Kidney (tissue), 13 donors: ENCODE measurements at regions not wholly inside any gene's neighbourhood (a gene's known extent, or its start where the extent isn't known, plus 50 kb on each side); places are given as distances from the start of the nearest gene placed in this dataset.

Source experiments
- DNase-seq, 5 donors: peaks; one replicate each; pipeline ENCODE4 v3.0.0-alpha.2; 2013 to 2020
- FAIRE-seq: peaks from 2 replicates; lab custom pipeline; 2012; peaks lifted over from hg19 to GRCh38; lab: Jason Lieb, UNC
- H3K27ac ChIP-seq, 2 donors: one replicate each; pipeline ENCODE4 v1.7.0; 2013; ENCODE audit warnings: low read depth in 2 of 2, low read length in 2 of 2, inconsistent platforms in 1 of 2
- H3K27me3 ChIP-seq: one replicate; pipeline ENCODE4 v1.7.1; 2013; ENCODE audit warnings: low read length, inconsistent platforms; ENCODE audit not compliant: control insufficient read depth, insufficient read depth
- H3K36me3 ChIP-seq, 3 donors: one replicate each; pipeline versions ENCODE4 v1.7.0 to v1.7.1; 2013; ENCODE audit warnings: low read length in 3 of 3, control low read depth in 1 of 3, inconsistent platforms in 1 of 3; ENCODE audit not compliant: insufficient read depth in 3 of 3, control insufficient read depth in 2 of 3
- H3K4me1 ChIP-seq, 3 donors: one replicate each; pipeline versions ENCODE4 v1.7.0 to v1.7.1; 2013; ENCODE audit warnings: low read length in 3 of 3, inconsistent platforms in 1 of 3, low read depth in 1 of 3; ENCODE audit not compliant: control insufficient read depth in 2 of 3, insufficient read depth in 2 of 3
- H3K4me3 ChIP-seq, 3 donors: one replicate each; pipeline versions ENCODE4 v1.7.0 to v1.8.1; 2013; ENCODE audit warnings: low read length in 3 of 3, control low read depth in 1 of 3, inconsistent platforms in 1 of 3
- H3K9ac ChIP-seq, 3 donors: one replicate each; pipeline versions ENCODE4 v1.7.0 to v1.7.1; 2013; ENCODE audit warnings: low read length in 3 of 3, control low read depth in 1 of 3, inconsistent platforms in 1 of 3
- H3K9me3 ChIP-seq, 3 donors: one replicate each; pipeline versions ENCODE4 v1.7.0 to v1.7.1; 2013; ENCODE audit warnings: low read length in 3 of 3, control low read depth in 1 of 3, inconsistent platforms in 1 of 3; ENCODE audit not compliant: control insufficient read depth in 2 of 3, insufficient read depth in 1 of 3
- CTCF ChIP-seq: IDR thresholded peaks from 3 replicates; pipeline ENCODE4 v1.5.1; 2012; ENCODE audit warnings: mild to moderate bottlenecking, moderate library complexity, borderline replicate concordance; ENCODE audit not compliant: insufficient read depth; ENCODE audit errors: extremely low read depth
- intact Hi-C: fragments of 100-400 bp; cut with DNase I; formaldehyde crosslinking; loops from one replicate; pipeline ENCODE4 v1.11.1; 2022
- donor health status: control.
- donor health status: control.
- donor health status: control.
- donor health status: control.
- donor health status: control.
- donor health status: DM: yes; HTN: yes; CAD: no.
- donor health status: Normal renal cell carcinoma (clear cell type).

DNA sequence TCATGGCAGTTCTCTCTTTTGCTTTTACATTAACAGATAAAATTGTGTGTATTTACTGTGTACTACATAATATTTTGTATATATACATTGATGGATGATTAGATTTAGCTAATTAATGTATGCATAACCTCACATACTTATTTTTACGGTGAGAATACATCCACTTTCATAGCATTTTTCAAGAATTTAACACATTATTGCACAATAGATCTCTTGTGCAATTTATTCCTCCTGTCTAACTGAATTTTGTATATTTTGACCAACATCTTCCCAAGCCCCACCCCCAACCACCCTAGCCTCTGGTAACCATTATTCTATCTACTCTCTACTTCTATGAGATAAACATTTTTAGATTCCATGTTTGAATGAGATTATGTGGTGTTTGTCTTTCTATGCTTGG lies 194.7 kb downstream of the RBM26 start:
- FAIRE-seq, result no peak
- no peaks in the 10 kb centered on the region for H3K27me3 ChIP-seq
- intact Hi-C loops, result no loop called here
- no peak overlapping the region for H3K9ac ChIP-seq
- H3K4me1 ChIP-seq, result no peaks in the 10 kb centered on the region
- H3K4me3 ChIP-seq, result no peak overlapping the region
- H3K36me3 ChIP-seq, result no peaks in the 10 kb centered on the region
- no peak for TF ChIP-seq CTCF
- no peaks in the 10 kb centered on the region for H3K9me3 ChIP-seq
- no peak for DNase-seq
- no peak overlapping the region for H3K27ac ChIP-seq

DNA sequence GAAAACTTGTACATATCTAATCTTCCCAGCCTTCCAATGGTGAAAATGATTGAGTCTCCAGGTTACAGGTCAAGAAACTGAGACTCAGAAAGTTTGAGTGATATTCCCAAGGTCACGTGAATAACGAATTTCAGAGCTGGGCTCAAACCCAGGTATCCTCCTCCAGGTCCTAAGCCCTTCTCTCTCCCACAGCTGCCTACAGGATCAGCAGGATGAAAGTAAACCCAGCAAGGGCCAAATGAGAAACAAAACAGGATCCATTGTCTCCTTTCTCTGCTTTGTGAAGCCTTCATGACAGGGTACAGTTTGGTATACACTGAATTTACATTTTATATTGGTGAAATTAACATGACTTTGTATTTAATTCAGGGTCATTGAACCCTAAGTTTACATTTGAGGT lies 208.1 kb downstream of the RBM26 start:
- Histone ChIP-seq H3K4me3 (no peak overlapping the region), H3K36me3 (no peaks in the 10 kb centered on the region), H3K9me3 (no peaks in the 10 kb centered on the region), H3K27ac (no peak overlapping the region), H3K4me1 (no peaks in the 10 kb centered on the region), H3K27me3 (no peaks in the 10 kb centered on the region), H3K9ac (no peak overlapping the region)
- no peak for TF ChIP-seq CTCF
- intact Hi-C loops, result no loop called here
- DNase-seq (no peak), FAIRE-seq (no peak)

DNA sequence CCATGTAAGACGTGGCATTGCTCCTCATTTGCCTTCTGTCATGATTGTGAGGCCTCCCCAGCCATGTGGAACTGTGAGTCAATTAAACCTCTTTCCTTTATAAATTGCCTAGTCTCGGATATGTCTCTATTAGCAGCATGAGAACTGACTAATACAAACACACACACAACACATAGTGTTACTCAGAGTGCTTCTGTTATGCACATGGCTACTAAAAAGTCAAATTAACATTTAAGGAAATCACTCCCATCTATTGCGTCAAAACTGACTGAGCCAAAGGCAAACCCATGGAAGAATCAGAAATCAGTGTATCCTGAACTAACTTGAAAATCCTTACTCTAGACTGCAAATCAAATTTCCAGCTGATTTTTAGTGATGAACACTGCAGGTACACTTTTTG lies 209.2 kb downstream of the RBM26 start:
- TF ChIP-seq CTCF, result no peak
- H3K36me3 ChIP-seq, result no peaks in the 10 kb centered on the region
- FAIRE-seq, result no peak
- intact Hi-C loops, result no loop called here
- H3K4me3 ChIP-seq, result no peak overlapping the region
- no peak overlapping the region for H3K9ac ChIP-seq
- no peaks in the 10 kb centered on the region for H3K9me3 ChIP-seq
- H3K4me1 ChIP-seq, result no peaks in the 10 kb centered on the region
- H3K27me3 ChIP-seq, result no peaks in the 10 kb centered on the region
- H3K27ac ChIP-seq, result no peak overlapping the region
- DNase-seq, result no peak

DNA sequence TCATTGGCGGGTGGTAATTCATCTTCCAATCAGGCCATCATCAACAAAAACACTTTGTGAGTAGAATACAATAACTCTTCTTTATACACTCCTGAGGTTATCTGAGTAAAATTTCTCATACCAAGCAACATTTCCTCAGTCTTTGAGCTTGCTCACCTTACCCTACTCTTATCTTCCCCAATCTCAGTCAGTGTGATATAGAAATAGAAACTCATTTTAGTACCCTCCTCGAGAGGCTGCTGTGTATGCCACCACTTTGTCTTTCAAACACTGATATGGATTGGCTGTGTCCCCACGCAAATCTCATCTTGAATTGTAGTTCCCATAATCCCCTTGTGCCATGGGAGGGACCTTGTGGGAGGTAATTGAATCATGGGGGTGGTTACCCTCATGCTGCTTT lies 209.7 kb downstream of the RBM26 start:
- H3K27me3 ChIP-seq, result no peaks in the 10 kb centered on the region
- H3K9ac ChIP-seq, result no peak overlapping the region
- no peaks in the 10 kb centered on the region for H3K4me1 ChIP-seq
- H3K4me3 ChIP-seq, result no peak overlapping the region
- no peak for FAIRE-seq
- no peak for TF ChIP-seq CTCF
- intact Hi-C loops, result no loop called here
- no peak for DNase-seq
- no peak overlapping the region for H3K27ac ChIP-seq
- no peaks in the 10 kb centered on the region for H3K36me3 ChIP-seq
- H3K9me3 ChIP-seq, result no peaks in the 10 kb centered on the region
